ENCODE measurements at regions not wholly inside any gene's neighbourhood (a gene's known extent, or its start where the extent isn't known, plus 50 kb on each side); places are given as distances from the start of the nearest gene placed in this dataset.
"Not testable (repeated sequence)": the region's sequence is repeated elsewhere in the genome, so short reads cannot be mapped to it uniquely, and the experiment has no call there.

GRCh38 chr1:199918196-199918769 is 109.2 kb upstream of the NR5A2 start:
- DNase-seq (ENCODE audit: low read depth, low spot score), result no peak
- no peak overlapping the region for H3K4me3 Mint-ChIP-seq
- TF ChIP-seq, protein P1, sequence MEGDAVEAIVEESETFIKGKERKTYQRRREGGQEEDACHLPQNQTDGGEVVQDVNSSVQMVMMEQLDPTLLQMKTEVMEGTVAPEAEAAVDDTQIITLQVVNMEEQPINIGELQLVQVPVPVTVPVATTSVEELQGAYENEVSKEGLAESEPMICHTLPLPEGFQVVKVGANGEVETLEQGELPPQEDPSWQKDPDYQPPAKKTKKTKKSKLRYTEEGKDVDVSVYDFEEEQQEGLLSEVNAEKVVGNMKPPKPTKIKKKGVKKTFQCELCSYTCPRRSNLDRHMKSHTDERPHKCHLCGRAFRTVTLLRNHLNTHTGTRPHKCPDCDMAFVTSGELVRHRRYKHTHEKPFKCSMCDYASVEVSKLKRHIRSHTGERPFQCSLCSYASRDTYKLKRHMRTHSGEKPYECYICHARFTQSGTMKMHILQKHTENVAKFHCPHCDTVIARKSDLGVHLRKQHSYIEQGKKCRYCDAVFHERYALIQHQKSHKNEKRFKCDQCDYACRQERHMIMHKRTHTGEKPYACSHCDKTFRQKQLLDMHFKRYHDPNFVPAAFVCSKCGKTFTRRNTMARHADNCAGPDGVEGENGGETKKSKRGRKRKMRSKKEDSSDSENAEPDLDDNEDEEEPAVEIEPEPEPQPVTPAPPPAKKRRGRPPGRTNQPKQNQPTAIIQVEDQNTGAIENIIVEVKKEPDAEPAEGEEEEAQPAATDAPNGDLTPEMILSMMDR (conservative IDR thresholded peaks at IDR 0.05), result no peak
- H3K4me1 Mint-ChIP-seq, result no peaks in the 10 kb centered on the region
- H3K9me3 Mint-ChIP-seq, result peaks cover 15% of the 10 kb centered on the region
- no peaks in the 10 kb centered on the region for H3K36me3 Mint-ChIP-seq (ENCODE audit: low read depth)
- H3K27ac Mint-ChIP-seq (ENCODE audit: unreplicated experiment), result peak overlapping the region; percentile 16
- H3K27me3 Mint-ChIP-seq (ENCODE audit: low read depth), result no peaks in the 10 kb centered on the region

DNA sequence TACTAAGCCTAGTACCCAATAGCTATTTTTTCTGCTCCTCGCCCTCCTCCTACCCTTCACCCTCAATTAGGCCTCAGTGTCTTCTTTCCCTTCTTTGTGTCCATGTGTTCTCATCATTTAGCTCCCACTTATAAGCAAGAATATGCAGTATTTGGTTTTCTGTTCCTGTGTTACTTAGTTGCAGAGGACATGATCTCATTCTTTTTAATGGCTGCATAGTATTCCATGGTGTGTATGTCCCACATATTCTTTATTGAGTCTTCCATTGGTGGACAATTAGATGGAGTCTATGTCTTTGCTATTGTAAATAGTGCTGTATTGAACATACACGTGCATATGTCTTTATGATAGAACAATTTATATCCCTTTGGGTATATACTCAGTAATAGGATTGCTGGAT is 106.9 kb upstream of the NR5A2 start:
- Mint-ChIP-seq H3K27me3 (ENCODE audit: low read depth) (no peaks in the 10 kb centered on the region), H3K27ac (ENCODE audit: unreplicated experiment) (no peak overlapping the region), H3K36me3 (ENCODE audit: low read depth) (no peaks in the 10 kb centered on the region), H3K9me3 (peaks cover 15% of the 10 kb centered on the region), H3K4me1 (no peaks in the 10 kb centered on the region), H3K4me3 (no peak overlapping the region)
- TF ChIP-seq, protein P1 (conservative IDR thresholded peaks at IDR 0.05), result no peak
- DNase-seq (ENCODE audit: low read depth, low spot score), result no peak

- Mint-ChIP-seq H3K27ac (ENCODE audit: unreplicated experiment) (no peak overlapping the region), H3K4me1 (no peaks in the 10 kb centered on the region), H3K27me3 (ENCODE audit: low read depth) (no peaks in the 10 kb centered on the region), H3K36me3 (ENCODE audit: low read depth) (no peaks in the 10 kb centered on the region), H3K9me3 (no peaks in the 10 kb centered on the region), H3K4me3 (no peak overlapping the region)
- TF ChIP-seq, protein P1 (conservative IDR thresholded peaks at IDR 0.05), result no peak
- no peak for DNase-seq (ENCODE audit: low read depth, low spot score)
Observed at GRCh38 chr1:199929556-199929955, 98.0 kb upstream of the NR5A2 start.

DNA sequence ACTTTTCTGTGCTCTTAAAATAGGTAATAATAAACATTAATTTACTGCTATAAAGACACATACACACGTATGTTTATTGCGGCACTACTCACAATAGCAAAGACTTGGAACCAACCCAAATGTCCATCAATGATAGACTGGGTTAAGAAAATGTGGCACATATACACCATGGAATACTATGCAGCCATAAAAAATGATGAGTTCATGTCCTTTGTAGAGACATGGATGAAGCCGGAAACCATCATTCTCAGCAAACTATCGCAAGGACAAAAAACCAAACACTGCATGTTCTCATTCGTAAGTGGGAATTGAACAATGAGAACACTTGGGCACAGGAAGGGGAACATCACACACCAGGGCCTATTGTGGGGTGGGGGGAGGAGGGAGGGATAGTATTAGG is 97.4 kb upstream of the NR5A2 start:
- not testable (repeated sequence) for H3K4me3 Mint-ChIP-seq; H3K9me3 Mint-ChIP-seq; H3K36me3 Mint-ChIP-seq (ENCODE audit: low read depth); DNase-seq (ENCODE audit: low read depth, low spot score); H3K27ac Mint-ChIP-seq (ENCODE audit: unreplicated experiment); H3K27me3 Mint-ChIP-seq (ENCODE audit: low read depth); H3K4me1 Mint-ChIP-seq

- DNase-seq (ENCODE audit: low read depth, low spot score), result no peak
- H3K36me3 Mint-ChIP-seq (ENCODE audit: low read depth), result no peaks in the 10 kb centered on the region
- H3K9me3 Mint-ChIP-seq, result no peaks in the 10 kb centered on the region
- H3K4me3 Mint-ChIP-seq, result no peak overlapping the region
- H3K27ac Mint-ChIP-seq (ENCODE audit: unreplicated experiment), result no peak overlapping the region
- no peaks in the 10 kb centered on the region for H3K27me3 Mint-ChIP-seq (ENCODE audit: low read depth)
- H3K4me1 Mint-ChIP-seq, result no peaks in the 10 kb centered on the region
- TF ChIP-seq, protein P1 (conservative IDR thresholded peaks at IDR 0.05), result no peak
Observed at GRCh38 chr1:199931666-199932377, 95.7 kb upstream of the NR5A2 start.

- H3K4me3 Mint-ChIP-seq, result no peak overlapping the region
- H3K27ac Mint-ChIP-seq (ENCODE audit: unreplicated experiment), result no peak overlapping the region
- H3K9me3 Mint-ChIP-seq, result no peaks in the 10 kb centered on the region
- H3K27me3 Mint-ChIP-seq (ENCODE audit: low read depth), result no peaks in the 10 kb centered on the region
- TF ChIP-seq, protein P1 (conservative IDR thresholded peaks at IDR 0.05), result no peak
- no peaks in the 10 kb centered on the region for H3K36me3 Mint-ChIP-seq (ENCODE audit: low read depth)
- H3K4me1 Mint-ChIP-seq, result no peaks in the 10 kb centered on the region
- no peak for DNase-seq (ENCODE audit: low read depth, low spot score)
Observed at GRCh38 chr1:199932462-199932861, 95.0 kb upstream of the NR5A2 start.

Data from neural crest cell (in vitro differentiated cells).